NB4 (cell line): ENCODE measurements at regions not wholly inside any gene's neighbourhood (a gene's known extent, or its start where the extent isn't known, plus 50 kb on each side); places are given as distances from the start of the nearest gene placed in this dataset.
A peak's percentile ranks its signal among the peaks of the same experiment; 100 is the strongest.

ENCODE experiments used
- DNase-seq: peaks from one replicate; pipeline ENCODE4 v3.0.0; 2010; ENCODE audit warnings: low read depth
- H3K4me3 ChIP-seq: one replicate; pipeline ENCODE4 v1.5.1; 2011; ENCODE audit warnings: mild to moderate bottlenecking, low read depth, low read length, moderate library complexity
- CTCF ChIP-seq: IDR thresholded peaks from one replicate; pipeline ENCODE4 v1.5.1; 2012; ENCODE audit warnings: low read depth, low read length
- MYC ChIP-seq: IDR thresholded peaks from 2 replicates; pipeline ENCODE4 v1.6.1; 2011; ENCODE audit warnings: low read depth, low read length
- POLR2A ChIP-seq: IDR thresholded peaks from 2 replicates; pipeline ENCODE4 v1.6.1; 2011; ENCODE audit warnings: mild to moderate bottlenecking; ENCODE audit not compliant: insufficient read length; ENCODE audit errors: extremely low read depth
- TF ChIP-seq, protein P1 (sequence below): IDR thresholded peaks from 2 replicates; pipeline ENCODE4 v1.6.1; 2011; ENCODE audit warnings: low read depth, low read length

GRCh38 chr11:81700076-81700475 is 1033.6 kb downstream of the FAM181B start:
- H3K4me3 ChIP-seq, result no peak overlapping the region
- DNase-seq, result no peak
- no peak for TF ChIP-seq POLR2A
- TF ChIP-seq, protein P1, sequence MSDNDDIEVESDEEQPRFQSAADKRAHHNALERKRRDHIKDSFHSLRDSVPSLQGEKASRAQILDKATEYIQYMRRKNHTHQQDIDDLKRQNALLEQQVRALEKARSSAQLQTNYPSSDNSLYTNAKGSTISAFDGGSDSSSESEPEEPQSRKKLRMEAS, result no peak
- TF ChIP-seq CTCF, result no peak
- TF ChIP-seq MYC, result no peak

DNA sequence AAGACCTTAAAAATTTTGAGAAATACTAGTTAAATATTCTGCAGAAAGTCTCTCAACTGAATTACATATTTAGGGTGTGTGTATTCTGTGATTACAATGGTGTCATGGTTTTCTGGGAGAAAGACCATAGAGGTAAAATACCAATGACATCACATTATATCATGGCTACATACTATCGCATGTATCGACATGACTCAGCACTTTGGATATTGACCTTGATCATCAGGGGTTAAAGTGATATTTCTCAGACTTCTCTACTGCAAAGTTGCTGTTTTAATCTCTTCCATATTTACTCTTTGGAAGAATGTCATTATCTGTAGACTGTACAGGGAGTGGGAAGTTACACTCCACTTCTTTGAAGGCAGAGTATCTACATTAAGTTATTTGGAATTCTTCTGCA is 1046.6 kb downstream of the FAM181B start:
- no peak for DNase-seq
- TF ChIP-seq POLR2A (no peak), CTCF (no peak), MYC (no peak)
- TF ChIP-seq, protein P1, result no peak
- H3K4me3 ChIP-seq, result no peak overlapping the region

DNA sequence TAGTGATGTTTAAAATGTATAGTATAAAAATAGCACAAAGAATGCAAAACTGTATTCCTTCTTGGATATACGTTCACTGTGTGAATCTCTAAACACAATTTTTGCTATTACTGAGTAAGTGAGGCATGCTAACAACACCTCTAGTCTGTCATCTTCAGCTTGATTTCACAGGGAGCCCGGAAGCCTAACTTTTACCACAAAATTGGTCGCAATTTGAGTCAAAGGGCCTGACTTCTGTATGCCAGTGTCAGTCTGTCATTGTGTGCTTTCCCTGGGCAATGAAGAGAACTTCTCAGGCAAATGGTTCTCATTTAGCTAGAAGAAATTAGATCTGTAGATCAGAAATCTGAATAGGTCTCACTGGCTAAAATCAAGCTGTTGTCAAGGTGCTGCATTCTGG is 1059.5 kb downstream of the FAM181B start:
- DNase-seq, result no peak
- TF ChIP-seq, protein P1, result no peak
- TF ChIP-seq POLR2A (no peak), CTCF (no peak), MYC (no peak)
- H3K4me3 ChIP-seq, result no peak overlapping the region

- H3K4me3 ChIP-seq, result no peak overlapping the region
- TF ChIP-seq, protein P1, result no peak
- TF ChIP-seq MYC (no peak), CTCF (no peak), POLR2A (no peak)
- no peak for DNase-seq
These were observed 1060.7 kb downstream of the FAM181B start for GRCh38 chr11:81673001-81673400.

GRCh38 chr11:81669935-81670543 is 1063.6 kb downstream of the FAM181B start:
- no peak overlapping the region for H3K4me3 ChIP-seq
- TF ChIP-seq CTCF (no peak), POLR2A (no peak), MYC (no peak)
- TF ChIP-seq, protein P1, result no peak
- DNase-seq, result no peak

DNA sequence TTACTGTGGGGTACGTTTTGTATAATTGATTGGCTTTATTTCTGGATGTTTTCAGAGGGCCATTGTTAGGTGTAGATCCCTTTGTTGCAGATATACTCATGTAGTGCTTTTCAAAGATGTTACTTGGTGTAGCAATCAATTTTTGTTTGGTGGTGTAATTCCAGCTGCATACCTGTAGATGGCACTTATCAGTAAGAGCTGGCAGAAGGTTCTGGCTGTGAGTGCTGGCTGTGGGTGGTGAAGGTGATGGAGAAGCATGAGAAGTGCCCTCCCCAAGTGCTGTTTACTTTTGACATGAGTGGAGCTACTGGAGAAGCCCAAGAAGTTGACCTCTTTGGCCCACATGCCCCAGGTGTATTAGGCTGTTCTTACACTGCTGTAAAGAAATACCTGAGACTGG is 1074.9 kb downstream of the FAM181B start:
- DNase-seq, result peak; percentile 59
- no peak overlapping the region for H3K4me3 ChIP-seq
- peak; percentile 84 for TF ChIP-seq CTCF
- TF ChIP-seq POLR2A, result no peak
